RWPE1 (cell line): ENCODE measurements at regions not wholly inside any gene's neighbourhood (a gene's known extent, or its start where the extent isn't known, plus 50 kb on each side); places are given as distances from the start of the nearest gene placed in this dataset.

Experiments used
- CTCF ChIA-PET: fragments of 350-600 bp; sonication (Branson Sonifier 250); formaldehyde crosslinking; extraction: SDS; loops from one replicate; lab custom pipeline; 2021; lab: Yijun Ruan, JAX
- POLR2A ChIA-PET: fragments of 400-600 bp; formaldehyde crosslinking; extraction: SDS; loops from one replicate; lab custom pipeline; 2020; ENCODE audit warnings: antibody characterized with exemption; ENCODE audit not compliant: low non-redundant PET; lab: Yijun Ruan, JAX
- DNase-seq: peaks from one replicate; pipeline ENCODE4 v3.0.0; 2012; ENCODE audit warnings: low spot score
- H3K27ac ChIP-seq: fragments of 450-650 bp; 2 replicates; pipeline ENCODE4 v1.5.1; 2017
- TF ChIP-seq, protein P1 (sequence below): fragments of 450-650 bp; conservative IDR thresholded peaks from 2 replicates; pipeline ENCODE4 v1.5.1; 2017; ENCODE audit warnings: low read depth, mild to moderate bottlenecking

GRCh38 chr20:20765696-20766365, 53.4 kb upstream of the RALGAPA2 start:
- ChIA-PET CTCF (no interaction called here), POLR2A (no interaction called here)
- no peak for DNase-seq
- H3K27ac ChIP-seq, result no peak overlapping the region
- TF ChIP-seq, protein P1, sequence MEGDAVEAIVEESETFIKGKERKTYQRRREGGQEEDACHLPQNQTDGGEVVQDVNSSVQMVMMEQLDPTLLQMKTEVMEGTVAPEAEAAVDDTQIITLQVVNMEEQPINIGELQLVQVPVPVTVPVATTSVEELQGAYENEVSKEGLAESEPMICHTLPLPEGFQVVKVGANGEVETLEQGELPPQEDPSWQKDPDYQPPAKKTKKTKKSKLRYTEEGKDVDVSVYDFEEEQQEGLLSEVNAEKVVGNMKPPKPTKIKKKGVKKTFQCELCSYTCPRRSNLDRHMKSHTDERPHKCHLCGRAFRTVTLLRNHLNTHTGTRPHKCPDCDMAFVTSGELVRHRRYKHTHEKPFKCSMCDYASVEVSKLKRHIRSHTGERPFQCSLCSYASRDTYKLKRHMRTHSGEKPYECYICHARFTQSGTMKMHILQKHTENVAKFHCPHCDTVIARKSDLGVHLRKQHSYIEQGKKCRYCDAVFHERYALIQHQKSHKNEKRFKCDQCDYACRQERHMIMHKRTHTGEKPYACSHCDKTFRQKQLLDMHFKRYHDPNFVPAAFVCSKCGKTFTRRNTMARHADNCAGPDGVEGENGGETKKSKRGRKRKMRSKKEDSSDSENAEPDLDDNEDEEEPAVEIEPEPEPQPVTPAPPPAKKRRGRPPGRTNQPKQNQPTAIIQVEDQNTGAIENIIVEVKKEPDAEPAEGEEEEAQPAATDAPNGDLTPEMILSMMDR, result no peak

- ChIA-PET CTCF (no interaction called here), POLR2A (no interaction called here)
- TF ChIP-seq, protein P1, result no peak
- H3K27ac ChIP-seq, result no peak overlapping the region
- no peak for DNase-seq
Observed at GRCh38 chr20:20763650-20764049, 51.2 kb upstream of the RALGAPA2 start.
